H1 (cell line): ENCODE measurements at regions not wholly inside any gene's neighbourhood (a gene's known extent, or its start where the extent isn't known, plus 50 kb on each side); places are given as distances from the start of the nearest gene placed in this dataset.
A peak's percentile ranks its signal among the peaks of the same experiment; 100 is the strongest.
"Not testable (repeated sequence)": the region's sequence is repeated elsewhere in the genome, so short reads cannot be mapped to it uniquely, and the experiment has no call there.

Experiments
- CTCF ChIA-PET: fragments of 300-600 bp; sonication (Branson Sonifier 250); formaldehyde crosslinking; loops from one replicate; lab custom pipeline; 2021; ENCODE audit not compliant: partially characterized antibody; lab: Charles Lee
- POLR2A ChIA-PET: fragments of 300-600 bp; sonication (Branson Sonifier 250); formaldehyde crosslinking; loops from one replicate; lab custom pipeline; 2021; ENCODE audit warnings: inconsistent platforms; ENCODE audit not compliant: partially characterized antibody; lab: Charles Lee
- DNase-seq, 2 experiments: peaks; one replicate each; pipeline versions ENCODE4 v3.0.0 to v3.0.0-alpha.2; 2010 to 2022; ENCODE audit warnings: low spot score in 2 of 2, low read depth in 1 of 2, mixed read lengths in 1 of 2
- FAIRE-seq: peaks from 2 replicates; lab custom pipeline; 2011; peaks lifted over from hg19 to GRCh38; lab: Jason Lieb, UNC
- H2AFZ ChIP-seq: 2 replicates; pipeline ENCODE4 v1.8.1; 2012; ENCODE audit warnings: low read length, inconsistent platforms
- H2AK5ac ChIP-seq: 2 replicates; pipeline ENCODE4 v1.6.1; 2013; ENCODE audit warnings: low read depth, low read length
- H2BK120ac ChIP-seq: replicated peaks from 2 replicates; pipeline ENCODE3; 2013; ENCODE audit warnings: low read depth, low read length, inconsistent platforms
- H2BK12ac ChIP-seq: 2 replicates; pipeline ENCODE4 v1.6.1; 2013; ENCODE audit warnings: low read depth, low read length
- H2BK15ac ChIP-seq: 2 replicates; pipeline ENCODE4 v1.6.1; 2013; ENCODE audit warnings: low read length
- H2BK20ac ChIP-seq: 2 replicates; pipeline ENCODE4 v1.6.1; 2013; ENCODE audit warnings: low read length
- H2BK5ac ChIP-seq: 2 replicates; pipeline ENCODE4 v1.6.1; 2013; ENCODE audit warnings: low read depth, low read length
- H3K14ac ChIP-seq: 2 replicates; pipeline ENCODE4 v1.6.1; 2013; ENCODE audit warnings: inconsistent platforms; ENCODE audit not compliant: insufficient read length
- H3K18ac ChIP-seq: 2 replicates; pipeline ENCODE4 v1.6.1; 2013; ENCODE audit warnings: low read length; ENCODE audit errors: extremely low read depth
- H3K23ac ChIP-seq: 2 replicates; pipeline ENCODE4 v1.6.1; 2013; ENCODE audit warnings: inconsistent platforms; ENCODE audit not compliant: insufficient read length
- H3K23me2 ChIP-seq: 2 replicates; pipeline ENCODE4 v1.6.1; 2013; ENCODE audit warnings: low read depth, low read length
- H3K27ac ChIP-seq: 2 replicates; pipeline ENCODE4 v1.6.1; 2011; ENCODE audit warnings: low read depth, low read length, inconsistent platforms
- H3K27me3 ChIP-seq, 4 experiments: replicated peaks in 1 of 4; 1 replicate in 1 of 4; 2 replicates in 3 of 4; pipeline versions ENCODE4 v1.6.1 to v1.8.1; 2011 to 2013; ENCODE audit warnings: low read length in 3 of 4, mild to moderate bottlenecking in 3 of 4, inconsistent platforms in 2 of 4, mixed read lengths in 2 of 4, moderate library complexity in 1 of 4; ENCODE audit not compliant: control insufficient read depth in 3 of 4, insufficient read depth in 3 of 4; ENCODE audit errors: extremely low read depth in 1 of 4
- H3K36me3 ChIP-seq, 4 experiments: 2 replicates each; pipeline versions ENCODE4 v1.6.1 to v1.8.1; 2011 to 2013; ENCODE audit warnings: mild to moderate bottlenecking in 4 of 4, low read length in 3 of 4, moderate library complexity in 2 of 4, control low read depth in 1 of 4, inconsistent platforms in 1 of 4; ENCODE audit not compliant: insufficient read depth in 4 of 4, control insufficient read depth in 2 of 4
- H3K4ac ChIP-seq: replicated peaks from 2 replicates; pipeline ENCODE3; 2013; ENCODE audit warnings: low read length, low read depth, mixed read lengths, inconsistent platforms; ENCODE audit not compliant: insufficient read length
- H3K4me1 ChIP-seq, 4 experiments: replicated peaks in 1 of 4; 1 replicate in 1 of 4; 2 replicates in 3 of 4; pipeline versions ENCODE4 v1.6.1 to v1.8.1; 2011 to 2013; ENCODE audit warnings: low read length in 3 of 4, inconsistent platforms in 2 of 4, mixed read lengths in 1 of 4; ENCODE audit not compliant: insufficient read depth in 4 of 4, control insufficient read depth in 3 of 4
- H3K4me2 ChIP-seq, 2 experiments: 2 replicates each; pipeline versions ENCODE4 v1.6.1 to v1.8.1; 2011 to 2013; ENCODE audit warnings: low read depth in 2 of 2, low read length in 2 of 2, control low read depth in 1 of 2, inconsistent platforms in 1 of 2, mild to moderate bottlenecking in 1 of 2; ENCODE audit not compliant: insufficient read depth in 1 of 2
- H3K4me3 ChIP-seq, 4 experiments: fragments of 200-600, 300-600 bp in 1 of 4; sonication (generic), shearing (Covaris generic), sonication (Bioruptor Twin) in 1 of 4; 2 replicates each; pipeline versions ENCODE4 v1.5.1 to v1.8.1; 2011 to 2016; ENCODE audit warnings: low read length in 4 of 4, low read depth in 3 of 4, control low read depth in 2 of 4, inconsistent platforms in 2 of 4, mild to moderate bottlenecking in 2 of 4, mixed read lengths in 1 of 4, moderate library complexity in 1 of 4; ENCODE audit not compliant: insufficient read depth in 2 of 4; ENCODE audit errors: extremely low read depth in 1 of 4
- H3K56ac ChIP-seq: replicated peaks from 2 replicates; pipeline ENCODE3; 2013; ENCODE audit warnings: low read depth, mild to moderate bottlenecking, mixed read lengths, low read length, inconsistent platforms; ENCODE audit not compliant: insufficient read length
- H3K79me1 ChIP-seq: 2 replicates; pipeline ENCODE4 v1.6.1; 2013; ENCODE audit warnings: low read depth, low read length, control low read depth
- H3K79me2 ChIP-seq, 2 experiments: 2 replicates each; pipeline versions ENCODE4 v1.6.1 to v1.8.1; 2012 to 2013; ENCODE audit warnings: low read length in 2 of 2, mild to moderate bottlenecking in 2 of 2, inconsistent platforms in 1 of 2; ENCODE audit not compliant: insufficient read depth in 2 of 2, control insufficient read depth in 1 of 2
- H3K9ac ChIP-seq, 4 experiments: replicated peaks in 1 of 4; 1 replicate in 1 of 4; 2 replicates in 3 of 4; pipeline versions ENCODE4 v1.6.1 to v1.8.1; 2011 to 2013; ENCODE audit warnings: low read depth in 3 of 4, low read length in 3 of 4, control low read depth in 2 of 4, mild to moderate bottlenecking in 2 of 4, moderate library complexity in 2 of 4, inconsistent platforms in 1 of 4; ENCODE audit errors: extremely low read depth in 1 of 4
- H3K9me3 ChIP-seq, 2 experiments: 2 replicates each; pipeline versions ENCODE4 v1.6.1 to v1.8.1; 2012 to 2013; ENCODE audit warnings: mild to moderate bottlenecking in 2 of 2, moderate library complexity in 2 of 2, control low read depth in 1 of 2, inconsistent platforms in 1 of 2, low read depth in 1 of 2, low read length in 1 of 2, mixed read lengths in 1 of 2; ENCODE audit not compliant: insufficient read depth in 2 of 2
- H4K20me1 ChIP-seq, 2 experiments: replicated peaks in 1 of 2; 2 replicates each; pipeline versions ENCODE3 to v1.8.1; 2011 to 2013; ENCODE audit warnings: inconsistent platforms in 2 of 2, low read length in 2 of 2, mild to moderate bottlenecking in 1 of 2; ENCODE audit not compliant: insufficient read depth in 2 of 2, control insufficient read depth in 1 of 2
- H4K5ac ChIP-seq: 2 replicates; pipeline ENCODE4 v1.6.1; 2013; ENCODE audit warnings: low read length, low read depth, mixed read lengths, inconsistent platforms; ENCODE audit not compliant: insufficient read length
- H4K8ac ChIP-seq: 2 replicates; pipeline ENCODE4 v1.8.0; 2013; ENCODE audit warnings: mild to moderate bottlenecking, moderate library complexity, low read length, inconsistent platforms; ENCODE audit not compliant: insufficient read depth; ENCODE audit errors: extremely low read depth
- H4K91ac ChIP-seq: replicated peaks from 2 replicates; pipeline ENCODE3; 2013; ENCODE audit warnings: low read length, mixed read lengths, inconsistent platforms; ENCODE audit not compliant: insufficient read length
- CEBPB ChIP-seq: IDR thresholded peaks from 2 replicates; pipeline ENCODE4 v1.6.1; 2012; ENCODE audit warnings: low read depth, low read length

GRCh38 chr4:91738831-91739230 is 564.9 kb upstream of the GRID2 start:
- H3K23ac ChIP-seq, H3K79me2 ChIP-seq, H3K27ac ChIP-seq, DNase-seq, H2BK120ac ChIP-seq, POLR2A ChIA-PET, H3K4me2 ChIP-seq, H2BK5ac ChIP-seq, H3K23me2 ChIP-seq, H4K20me1 ChIP-seq, H2BK15ac ChIP-seq, H3K27me3 ChIP-seq, H3K9me3 ChIP-seq, H2BK20ac ChIP-seq, H3K4ac ChIP-seq, H2AFZ ChIP-seq, H2BK12ac ChIP-seq, FAIRE-seq, H4K8ac ChIP-seq, H3K79me1 ChIP-seq, CTCF ChIA-PET, H3K56ac ChIP-seq, H4K5ac ChIP-seq, H4K91ac ChIP-seq, H3K4me3 ChIP-seq, H3K14ac ChIP-seq, H3K18ac ChIP-seq, H2AK5ac ChIP-seq, H3K36me3 ChIP-seq, H3K9ac ChIP-seq, H3K4me1 ChIP-seq: not testable (repeated sequence)
- peak; percentile 44; the same call in 1 of the 2 replicates for TF ChIP-seq CEBPB
